ENCODE measurements at regions not wholly inside any gene's neighbourhood (a gene's known extent, or its start where the extent isn't known, plus 50 kb on each side); places are given as distances from the start of the nearest gene placed in this dataset.

DNA sequence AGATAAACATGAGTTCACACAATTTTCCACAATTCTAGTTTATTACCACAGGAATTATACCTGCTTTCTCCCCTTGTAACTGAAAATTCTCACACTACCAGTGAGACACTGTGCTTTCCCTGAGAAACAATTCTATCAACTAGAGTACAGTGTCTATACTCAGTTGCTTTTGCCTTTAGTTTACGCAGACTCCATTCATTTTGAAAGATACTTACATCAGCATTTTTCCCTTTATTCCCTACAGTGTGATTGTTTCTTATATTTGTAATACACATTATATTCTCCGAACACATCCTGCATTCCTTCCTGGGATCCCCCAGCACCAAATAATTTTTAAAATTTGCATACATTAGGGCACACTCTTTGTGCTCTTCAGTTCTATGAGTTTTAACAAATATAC, 1455.5 kb downstream of the SUCLG1 start (continued):
- TF ChIP-seq ZNF398 (tag by site-specific recombination; IDR thresholded peaks at IDR 0.05) (no peak), ZNF2 (tag by site-specific recombination; IDR thresholded peaks at IDR 0.05) (no peak), ZFP41 (tag by site-specific recombination; IDR thresholded peaks at IDR 0.05; ENCODE audit: borderline replicate concordance) (no peak), ZNF785 (tag by site-specific recombination; IDR thresholded peaks at IDR 0.05) (no peak), ZNF510 (tag by site-specific recombination; IDR thresholded peaks at IDR 0.05; ENCODE audit: insufficient replicate concordance) (no peak), HOXA7 (CRISPR knock-in tag; IDR thresholded peaks at IDR 0.05; ENCODE audit: borderline replicate concordance) (no peak), ZNF660 (tag by site-specific recombination; IDR thresholded peaks at IDR 0.05) (no peak), ZIC2 (tag by site-specific recombination; IDR thresholded peaks at IDR 0.05) (no peak), ZBTB26 (tag by site-specific recombination; optimal IDR thresholded peaks at IDR 0.05) (no peak)
- TF ChIP-seq, protein P1, sequence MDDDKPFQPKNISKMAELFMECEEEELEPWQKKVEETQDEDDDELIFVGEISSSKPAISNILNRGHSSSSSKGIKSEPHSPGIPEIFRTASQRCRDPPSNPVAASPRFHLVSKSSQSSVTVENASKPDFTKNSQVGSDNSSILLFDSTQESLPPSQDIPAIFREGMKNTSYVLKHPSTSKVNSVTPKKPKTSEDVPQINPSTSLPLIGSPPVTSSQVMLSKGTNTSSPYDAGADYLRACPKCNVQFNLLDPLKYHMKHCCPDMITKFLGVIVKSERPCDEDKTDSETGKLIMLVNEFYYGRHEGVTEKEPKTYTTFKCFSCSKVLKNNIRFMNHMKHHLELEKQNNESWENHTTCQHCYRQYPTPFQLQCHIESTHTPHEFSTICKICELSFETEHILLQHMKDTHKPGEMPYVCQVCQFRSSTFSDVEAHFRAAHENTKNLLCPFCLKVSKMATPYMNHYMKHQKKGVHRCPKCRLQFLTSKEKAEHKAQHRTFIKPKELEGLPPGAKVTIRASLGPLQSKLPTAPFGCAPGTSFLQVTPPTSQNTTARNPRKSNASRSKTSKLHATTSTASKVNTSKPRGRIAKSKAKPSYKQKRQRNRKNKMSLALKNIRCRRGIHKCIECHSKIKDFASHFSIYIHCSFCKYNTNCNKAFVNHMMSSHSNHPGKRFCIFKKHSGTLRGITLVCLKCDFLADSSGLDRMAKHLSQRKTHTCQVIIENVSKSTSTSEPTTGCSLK (tag by site-specific recombination; IDR thresholded peaks at IDR 0.05), result no peak

GRCh38 chr2:83002706-83003105, 1456.4 kb downstream of the SUCLG1 start:
- Histone ChIP-seq H3K36me3 (ENCODE audit: control insufficient read depth in 2 of 2, insufficient read depth in 1 of 2, low read length in 2 of 2) (no peaks in the 10 kb centered on the region), H3K4me1 (ENCODE audit: control insufficient read depth, insufficient read depth, low read length) (no peaks in the 10 kb centered on the region), H3K9me3 (ENCODE audit: control insufficient read depth, insufficient read depth, low read depth, low read length) (no peaks in the 10 kb centered on the region), H3K4me3 (ENCODE audit: low read depth, low read length) (no peak overlapping the region), H3K27ac (ENCODE audit: extremely low read depth, low read depth, low read length) (no peak overlapping the region)
- TF ChIP-seq ZNF10 (tag by site-specific recombination; IDR thresholded peaks at IDR 0.05), result no peak
- no peak for TF ChIP-seq ZNF529 (tag by site-specific recombination; IDR thresholded peaks at IDR 0.05; ENCODE audit: insufficient replicate concordance)
- TF ChIP-seq ZNF639 (tag by site-specific recombination; IDR thresholded peaks at IDR 0.05), result no peak
- no peak for TF ChIP-seq ZNF837 (tag by site-specific recombination; IDR thresholded peaks at IDR 0.05)
- no peak for TF ChIP-seq ZNF292 (tag by site-specific recombination; IDR thresholded peaks at IDR 0.05; ENCODE audit: borderline replicate concordance, low read depth)
- TF ChIP-seq ZFP37 (tag by site-specific recombination; IDR thresholded peaks at IDR 0.05), result no peak
- TF ChIP-seq ZNF549 (tag by site-specific recombination; IDR thresholded peaks at IDR 0.05), result no peak
- no peak for TF ChIP-seq ZNF155 (tag by site-specific recombination; IDR thresholded peaks at IDR 0.05)
- TF ChIP-seq ZNF23 (tag by site-specific recombination; IDR thresholded peaks at IDR 0.05; ENCODE audit: borderline replicate concordance), result no peak
- TF ChIP-seq ZNF433 (tag by site-specific recombination; IDR thresholded peaks at IDR 0.05; ENCODE audit: low read depth), result no peak
- TF ChIP-seq ZNF610 (tag by site-specific recombination; IDR thresholded peaks at IDR 0.05; ENCODE audit: borderline replicate concordance), result no peak
- no peak for TF ChIP-seq ZNF266 (tag by site-specific recombination; IDR thresholded peaks at IDR 0.05; ENCODE audit: low read depth)
- TF ChIP-seq, protein P2, sequence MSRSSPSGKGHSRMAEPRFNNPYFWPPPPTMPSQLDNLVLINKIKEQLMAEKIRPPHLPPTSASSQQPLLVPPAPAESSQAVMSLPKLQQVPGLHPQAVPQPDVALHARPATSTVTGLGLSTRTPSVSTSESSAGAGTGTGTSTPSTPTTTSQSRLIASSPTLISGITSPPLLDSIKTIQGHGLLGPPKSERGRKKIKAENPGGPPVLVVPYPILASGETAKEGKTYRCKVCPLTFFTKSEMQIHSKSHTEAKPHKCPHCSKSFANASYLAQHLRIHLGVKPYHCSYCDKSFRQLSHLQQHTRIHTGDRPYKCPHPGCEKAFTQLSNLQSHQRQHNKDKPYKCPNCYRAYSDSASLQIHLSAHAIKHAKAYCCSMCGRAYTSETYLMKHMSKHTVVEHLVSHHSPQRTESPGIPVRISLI (tag by site-specific recombination; IDR thresholded peaks at IDR 0.05), result no peak
- no peak for TF ChIP-seq EGR2 (tag by site-specific recombination; IDR thresholded peaks at IDR 0.05; ENCODE audit: low read depth)
- TF ChIP-seq, protein P3, sequence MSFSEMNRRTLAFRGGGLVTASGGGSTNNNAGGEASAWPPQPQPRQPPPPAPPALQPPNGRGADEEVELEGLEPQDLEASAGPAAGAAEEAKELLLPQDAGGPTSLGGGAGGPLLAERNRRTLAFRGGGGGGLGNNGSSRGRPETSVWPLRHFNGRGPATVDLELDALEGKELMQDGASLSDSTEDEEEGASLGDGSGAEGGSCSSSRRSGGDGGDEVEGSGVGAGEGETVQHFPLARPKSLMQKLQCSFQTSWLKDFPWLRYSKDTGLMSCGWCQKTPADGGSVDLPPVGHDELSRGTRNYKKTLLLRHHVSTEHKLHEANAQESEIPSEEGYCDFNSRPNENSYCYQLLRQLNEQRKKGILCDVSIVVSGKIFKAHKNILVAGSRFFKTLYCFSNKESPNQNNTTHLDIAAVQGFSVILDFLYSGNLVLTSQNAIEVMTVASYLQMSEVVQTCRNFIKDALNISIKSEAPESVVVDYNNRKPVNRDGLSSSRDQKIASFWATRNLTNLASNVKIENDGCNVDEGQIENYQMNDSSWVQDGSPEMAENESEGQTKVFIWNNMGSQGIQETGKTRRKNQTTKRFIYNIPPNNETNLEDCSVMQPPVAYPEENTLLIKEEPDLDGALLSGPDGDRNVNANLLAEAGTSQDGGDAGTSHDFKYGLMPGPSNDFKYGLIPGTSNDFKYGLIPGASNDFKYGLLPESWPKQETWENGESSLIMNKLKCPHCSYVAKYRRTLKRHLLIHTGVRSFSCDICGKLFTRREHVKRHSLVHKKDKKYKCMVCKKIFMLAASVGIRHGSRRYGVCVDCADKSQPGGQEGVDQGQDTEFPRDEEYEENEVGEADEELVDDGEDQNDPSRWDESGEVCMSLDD (tag by site-specific recombination; IDR thresholded peaks at IDR 0.05), result no peak
- no peak for TF ChIP-seq SCRT2 (tag by site-specific recombination; IDR thresholded peaks at IDR 0.05)
- CTCF ChIA-PET, result no interaction called here
- POLR2A ChIA-PET, result no interaction called here

Measured in HEK293 (cell line).